ENCODE measurements at regions not wholly inside any gene's neighbourhood (a gene's known extent, or its start where the extent isn't known, plus 50 kb on each side); places are given as distances from the start of the nearest gene placed in this dataset.

GRCh38 chr5:63125392-63125791 lies 546.8 kb downstream of the LRRC70 start:
- intact Hi-C loops (cut with DNase I), result no loop called here
- H3K36me3 ChIP-seq (replicated peaks in 1 of 2; ENCODE audit: insufficient read depth in 1 of 2, low read depth in 2 of 2), result no peaks in the 10 kb centered on the region
- H3K27me3 ChIP-seq, result no peaks in the 10 kb centered on the region
- no peak overlapping the region for H3K4me3 ChIP-seq
- no peaks in the 10 kb centered on the region for H3K9me3 ChIP-seq
- no peak for ATAC-seq
- H3K4me1 ChIP-seq, result no peaks in the 10 kb centered on the region
- TF ChIP-seq CTCF (IDR thresholded peaks at IDR 0.05) (no peak), POLR2A (IDR thresholded peaks at IDR 0.05) (no peak)
- no peak for DNase-seq
- H3K27ac ChIP-seq, result no peak overlapping the region

GRCh38 chr5:63124266-63124665 lies 545.6 kb downstream of the LRRC70 start:
- ATAC-seq, result no peak
- H3K27ac ChIP-seq, result no peak overlapping the region
- H3K9me3 ChIP-seq, result no peaks in the 10 kb centered on the region
- no peak for DNase-seq
- H3K36me3 ChIP-seq (replicated peaks in 1 of 2; ENCODE audit: insufficient read depth in 1 of 2, low read depth in 2 of 2), result no peaks in the 10 kb centered on the region
- H3K4me1 ChIP-seq, result no peaks in the 10 kb centered on the region
- intact Hi-C loops (cut with DNase I), result no loop called here
- no peak for TF ChIP-seq CTCF (IDR thresholded peaks at IDR 0.05)
- TF ChIP-seq POLR2A (IDR thresholded peaks at IDR 0.05), result no peak
- 65 to 68% methylated on average over 1 of the region's 1 CpG for whole genome bisulfite sequencing, 2 donors
- H3K27me3 ChIP-seq, result no peaks in the 10 kb centered on the region
- no peak overlapping the region for H3K4me3 ChIP-seq

- TF ChIP-seq POLR2A (IDR thresholded peaks at IDR 0.05) (no peak), CTCF (IDR thresholded peaks at IDR 0.05) (no peak)
- no peak overlapping the region for H3K4me3 ChIP-seq
- no peak for ATAC-seq
- no peaks in the 10 kb centered on the region for H3K9me3 ChIP-seq
- H3K27ac ChIP-seq, result no peak overlapping the region
- no peaks in the 10 kb centered on the region for H3K4me1 ChIP-seq
- 52 to 58% methylated on average over 3 of the region's 3 CpGs for WGBS, 2 donors
- no peaks in the 10 kb centered on the region for H3K36me3 ChIP-seq (replicated peaks in 1 of 2; ENCODE audit: insufficient read depth in 1 of 2, low read depth in 2 of 2)
- no peaks in the 10 kb centered on the region for H3K27me3 ChIP-seq
- no peak for DNase-seq
- intact Hi-C loops (cut with DNase I), result no loop called here
Measured at GRCh38 chr5:63121471-63121870, 542.9 kb downstream of the LRRC70 start.

- H3K27me3 ChIP-seq, result no peaks in the 10 kb centered on the region
- intact Hi-C loops (cut with DNase I), result no loop called here
- no peaks in the 10 kb centered on the region for H3K36me3 ChIP-seq (replicated peaks in 1 of 2; ENCODE audit: insufficient read depth in 1 of 2, low read depth in 2 of 2)
- H3K4me3 ChIP-seq, result no peak overlapping the region
- WGBS, 2 donors, result 32 to 38% methylated on average over 1 of the region's 1 CpG
- no peaks in the 10 kb centered on the region for H3K9me3 ChIP-seq
- TF ChIP-seq CTCF (IDR thresholded peaks at IDR 0.05) (no peak), POLR2A (IDR thresholded peaks at IDR 0.05) (no peak)
- no peak overlapping the region for H3K27ac ChIP-seq
- no peak for DNase-seq
- H3K4me1 ChIP-seq, result no peaks in the 10 kb centered on the region
- ATAC-seq, result no peak
Measured at GRCh38 chr5:63118221-63118620, 539.6 kb downstream of the LRRC70 start.

GRCh38 chr5:63111891-63112290 lies 533.3 kb downstream of the LRRC70 start:
- no peaks in the 10 kb centered on the region for H3K27me3 ChIP-seq
- ATAC-seq, result no peak
- no peak overlapping the region for H3K27ac ChIP-seq

More at GRCh38 chr5:63111891-63112290, 533.3 kb downstream of the LRRC70 start:
- Histone ChIP-seq H3K4me3 (no peak overlapping the region), H3K9me3 (no peaks in the 10 kb centered on the region), H3K4me1 (no peaks in the 10 kb centered on the region), H3K36me3 (replicated peaks in 1 of 2; ENCODE audit: insufficient read depth in 1 of 2, low read depth in 2 of 2) (no peaks in the 10 kb centered on the region)
- intact Hi-C loops (cut with DNase I), result no loop called here
- DNase-seq, result no peak
- TF ChIP-seq POLR2A (IDR thresholded peaks at IDR 0.05) (no peak), CTCF (IDR thresholded peaks at IDR 0.05) (no peak)
